HEK293T (cell line): ENCODE measurements at regions not wholly inside any gene's neighbourhood (a gene's known extent, or its start where the extent isn't known, plus 50 kb on each side); places are given as distances from the start of the nearest gene placed in this dataset.

Experiments
- CTCF ChIA-PET: fragments of 350-600 bp; formaldehyde crosslinking; extraction: SDS; loops from one replicate; lab custom pipeline; 2021; ENCODE audit warnings: antibody characterized with exemption, inconsistent platforms; lab: Yijun Ruan, JAX
- POLR2A ChIA-PET: fragments of 350-600 bp; formaldehyde crosslinking; extraction: SDS; loops from one replicate; lab custom pipeline; 2020; ENCODE audit warnings: antibody characterized with exemption, inconsistent platforms; lab: Yijun Ruan, JAX
- DNase-seq: peaks from one replicate; pipeline ENCODE4 v3.0.0; 2012; ENCODE audit warnings: mixed read lengths; ENCODE audit errors: extremely low spot score
- ARNT ChIP-seq: fragments of 450-650 bp; IDR thresholded peaks from 2 replicates; pipeline ENCODE4 v1.6.1; 2017; ENCODE audit warnings: mild to moderate bottlenecking
- BHLHE40 ChIP-seq: fragments of 450-650 bp; IDR thresholded peaks from 2 replicates; pipeline ENCODE4 v1.6.1; 2016; ENCODE audit warnings: mild to moderate bottlenecking, moderate library complexity, borderline replicate concordance
- CTBP1 ChIP-seq: fragments of 450-650 bp; IDR thresholded peaks from 2 replicates; pipeline ENCODE4 v1.6.1; 2016; ENCODE audit warnings: borderline replicate concordance
- ELF4 ChIP-seq: fragments of 450-650 bp; IDR thresholded peaks from 2 replicates; pipeline ENCODE4 v1.6.1; 2017; ENCODE audit warnings: antibody characterized with exemption
- FOXA1 ChIP-seq: fragments of 450-650 bp; IDR thresholded peaks from 2 replicates; pipeline ENCODE4 v1.6.1; 2016; ENCODE audit warnings: mild to moderate bottlenecking
- FOXK2 ChIP-seq: fragments of 450-650 bp; IDR thresholded peaks from 2 replicates; pipeline ENCODE4 v1.6.1; 2016; ENCODE audit warnings: mild to moderate bottlenecking
- FOXM1 ChIP-seq: fragments of 450-650 bp; IDR thresholded peaks from 2 replicates; pipeline ENCODE4 v1.6.1; 2017; ENCODE audit warnings: mild to moderate bottlenecking, borderline replicate concordance
- HDGF ChIP-seq: fragments of 450-650 bp; IDR thresholded peaks from 2 replicates; pipeline ENCODE4 v1.6.1; 2017; ENCODE audit warnings: antibody characterized with exemption, borderline replicate concordance
- L3MBTL2 ChIP-seq: fragments of 450-650 bp; conservative IDR thresholded peaks from 2 replicates; pipeline ENCODE4 v1.6.1; 2016; ENCODE audit warnings: mild to moderate bottlenecking
- LEF1 ChIP-seq: fragments of 450-650 bp; IDR thresholded peaks from 2 replicates; pipeline ENCODE4 v1.6.1; 2017; ENCODE audit warnings: mild to moderate bottlenecking, borderline replicate concordance
- NFRKB ChIP-seq: fragments of 450-650 bp; IDR thresholded peaks from 2 replicates; pipeline ENCODE4 v1.6.1; 2016; ENCODE audit warnings: mild to moderate bottlenecking, moderate library complexity
- PKNOX1 ChIP-seq: fragments of 450-650 bp; IDR thresholded peaks from 2 replicates; pipeline ENCODE4 v1.6.1; 2016
- SP1 ChIP-seq: fragments of 450-650 bp; IDR thresholded peaks from 2 replicates; pipeline ENCODE4 v1.6.1; 2017
- SUZ12 ChIP-seq: fragments of 450-650 bp; IDR thresholded peaks from 2 replicates; pipeline ENCODE4 v1.6.1; 2016; ENCODE audit warnings: mild to moderate bottlenecking
- TARDBP ChIP-seq: fragments of 450-650 bp; IDR thresholded peaks from 2 replicates; pipeline ENCODE4 v1.6.1; 2016
- ZNF384 ChIP-seq: fragments of 450-650 bp; IDR thresholded peaks from 2 replicates; pipeline ENCODE4 v1.6.1; 2016

GRCh38 chr6:134468633-134469032, 150.7 kb upstream of the SGK1 start:
- TF ChIP-seq HDGF, result no peak
- no peak for TF ChIP-seq FOXM1
- TF ChIP-seq NFRKB, result no peak
- TF ChIP-seq CTBP1, result no peak
- TF ChIP-seq LEF1, result no peak
- no peak for TF ChIP-seq FOXK2
- TF ChIP-seq PKNOX1, result no peak
- TF ChIP-seq ARNT, result no peak
- no peak for TF ChIP-seq SUZ12
- no peak for TF ChIP-seq TARDBP
- ChIA-PET CTCF (interaction anchor here (0.6 kb wide), 1 partner anchor 346 kb away, joined by 6 read pairs; no protein-coding TSS in a partner anchor), POLR2A (no interaction called here)
- no peak for DNase-seq

GRCh38 chr6:134467620-134468019, 149.7 kb upstream of the SGK1 start:
- TF ChIP-seq FOXA1 (no peak), FOXK2 (no peak), LEF1 (no peak), HDGF (no peak), BHLHE40 (no peak), TARDBP (no peak)
- ChIA-PET POLR2A (no interaction called here), CTCF (no interaction called here)
- DNase-seq, result no peak

- ChIA-PET POLR2A (no interaction called here), CTCF (no interaction called here)
- DNase-seq, result no peak
Observed at GRCh38 chr6:134466771-134467525, 149.0 kb upstream of the SGK1 start.

GRCh38 chr6:134464690-134465411, 146.9 kb upstream of the SGK1 start:
- POLR2A ChIA-PET, result no interaction called here
- CTCF ChIA-PET, result interaction anchor here (0.6 to 1.0 kb wide), 3 partner anchors 27 to 287 kb away, joined by 3 read pairs; no protein-coding TSS in a partner anchor
- TF ChIP-seq HDGF (no peak), FOXM1 (no peak), ZNF384 (no peak), TARDBP (no peak), L3MBTL2 (no peak), NFRKB (no peak), FOXK2 (no peak), PKNOX1 (peak; percentile 80), LEF1 (no peak), BHLHE40 (no peak), SP1 (no peak), ARNT (no peak), CTBP1 (peak; percentile 72; the same call in 1 of the 2 replicates), ELF4 (no peak)
- DNase-seq, result peak; percentile 60

More at GRCh38 chr6:134466771-134467525, 149.0 kb upstream of the SGK1 start:
- no peak for TF ChIP-seq CTBP1
- TF ChIP-seq ARNT, result no peak
- TF ChIP-seq SP1, result no peak

- TF ChIP-seq SP1, result no peak
- no peak for DNase-seq
- ChIA-PET POLR2A (no interaction called here), CTCF (no interaction called here)
Observed at GRCh38 chr6:134458857-134459657, 141.1 kb upstream of the SGK1 start.

- POLR2A ChIA-PET, result no interaction called here
- CTCF ChIA-PET, result interaction anchor here (0.7 kb wide), 1 partner anchor 454 kb away, joined by 3 read pairs; no protein-coding TSS in a partner anchor
- DNase-seq, result no peak
- TF ChIP-seq L3MBTL2, result no peak
- TF ChIP-seq CTBP1, result no peak
- no peak for TF ChIP-seq SP1
- no peak for TF ChIP-seq HDGF
- no peak for TF ChIP-seq FOXM1
- TF ChIP-seq NFRKB, result no peak
- no peak for TF ChIP-seq SUZ12
Observed at GRCh38 chr6:134457941-134458340, 140.0 kb upstream of the SGK1 start.

GRCh38 chr6:134456226-134456625, 138.3 kb upstream of the SGK1 start:
- DNase-seq, result no peak

More at GRCh38 chr6:134456226-134456625, 138.3 kb upstream of the SGK1 start:
- ChIA-PET POLR2A (no interaction called here), CTCF (no interaction called here)
- TF ChIP-seq NFRKB (no peak), PKNOX1 (no peak), FOXA1 (no peak), ARNT (no peak), ELF4 (no peak), CTBP1 (no peak), FOXM1 (no peak), L3MBTL2 (no peak), SUZ12 (no peak), BHLHE40 (no peak), LEF1 (no peak), FOXK2 (no peak), HDGF (no peak), TARDBP (no peak), SP1 (no peak), ZNF384 (no peak)
